WTC11 (cell line): ENCODE measurements at regions not wholly inside any gene's neighbourhood (a gene's known extent, or its start where the extent isn't known, plus 50 kb on each side); places are given as distances from the start of the nearest gene placed in this dataset.

Source experiments
- ATAC-seq: fragments of 200-7000 bp; cut with Tn5 transposase; 2 replicates; pipeline ENCODE4 v1.10.0; 2021; ENCODE audit warnings: mild to moderate bottlenecking, moderate library complexity
- CTCF ChIA-PET: fragments of 300-600 bp; sonication (Branson Sonifier 250); formaldehyde crosslinking; loops from one replicate; lab custom pipeline; 2021; ENCODE audit warnings: antibody characterized with exemption; lab: Charles Lee
- POLR2A ChIA-PET: fragments of 350-600 bp; sonication (Branson Sonifier 250); formaldehyde crosslinking; loops from one replicate; lab custom pipeline; 2021; ENCODE audit warnings: antibody characterized with exemption; lab: Charles Lee
- DNase-seq: peaks from one replicate; pipeline ENCODE4 v3.0.0; 2021; ENCODE audit warnings: low spot score
- H3K27ac Mint-ChIP-seq: 2 replicates; pipeline ENCODE4 v1.8.0; 2021; ENCODE audit warnings: mixed read lengths
- H3K27me3 Mint-ChIP-seq: 2 replicates; pipeline ENCODE4 v1.8.0; 2021; ENCODE audit warnings: low read depth, mild to moderate bottlenecking, moderate library complexity, mixed read lengths
- H3K36me3 Mint-ChIP-seq: 2 replicates; pipeline ENCODE4 v1.8.0; 2021; ENCODE audit warnings: mixed read lengths
- H3K4me1 Mint-ChIP-seq: 2 replicates; pipeline ENCODE4 v1.8.0; 2022; ENCODE audit warnings: mixed read lengths
- H3K4me3 Mint-ChIP-seq: 2 replicates; pipeline ENCODE4 v1.8.0; 2021; ENCODE audit warnings: mild to moderate bottlenecking, moderate library complexity, mixed read lengths
- H3K9me3 Mint-ChIP-seq: 2 replicates; pipeline ENCODE4 v1.8.0; 2021; ENCODE audit warnings: mixed read lengths
- ATF1 ChIP-seq: sonication (generic); formaldehyde crosslinking; IDR thresholded peaks from 2 replicates; pipeline ENCODE4 v1.8.1; 2023; ENCODE audit warnings: mild to moderate bottlenecking, moderate library complexity, missing genetic modification reagents
- CREB1 ChIP-seq: sonication (generic); formaldehyde crosslinking; IDR thresholded peaks from 2 replicates; pipeline ENCODE4 v1.8.0; 2023; ENCODE audit warnings: mild to moderate bottlenecking, missing genetic modification reagents
- CREM ChIP-seq: sonication (generic); formaldehyde crosslinking; IDR thresholded peaks from 2 replicates; pipeline ENCODE4 v1.8.1; 2022; ENCODE audit warnings: mild to moderate bottlenecking, missing genetic modification reagents, moderate library complexity
- E2F5 ChIP-seq: sonication (generic); formaldehyde crosslinking; IDR thresholded peaks from 2 replicates; pipeline ENCODE4 v1.8.1; 2022; ENCODE audit warnings: mild to moderate bottlenecking, moderate library complexity, missing genetic modification reagents
- ELF4 ChIP-seq: sonication (generic); formaldehyde crosslinking; IDR thresholded peaks from 2 replicates; pipeline ENCODE4 v1.8.1; 2022; ENCODE audit warnings: low read depth, mild to moderate bottlenecking, moderate library complexity, missing genetic modification reagents
- ERG ChIP-seq: fragments of 250-450 bp; sonication (Bioruptor Pico); IDR thresholded peaks from 2 replicates; pipeline ENCODE4 v1.8.0; 2021; ENCODE audit warnings: mild to moderate bottlenecking
- ETV6 ChIP-seq: sonication (generic); formaldehyde crosslinking; IDR thresholded peaks from 2 replicates; pipeline ENCODE4 v1.8.1; 2022; ENCODE audit warnings: mild to moderate bottlenecking, missing genetic modification reagents
- FOXJ3 ChIP-seq: sonication (generic); formaldehyde crosslinking; IDR thresholded peaks from 2 replicates; pipeline ENCODE4 v1.9.0; 2021; ENCODE audit warnings: missing genetic modification reagents, mild to moderate bottlenecking, borderline replicate concordance
- GTF2I ChIP-seq: fragments of 250-450 bp; sonication (Bioruptor Pico); conservative IDR thresholded peaks from 2 replicates; pipeline ENCODE4 v1.4.0; 2021; ENCODE audit warnings: mild to moderate bottlenecking
- HMGA2 ChIP-seq: fragments of 250-450 bp; sonication (Bioruptor Pico); IDR thresholded peaks from 2 replicates; pipeline ENCODE4 v1.4.0; 2021; ENCODE audit warnings: mild to moderate bottlenecking, moderate library complexity
- HMGXB4 ChIP-seq: sonication (generic); formaldehyde crosslinking; IDR thresholded peaks from 2 replicates; pipeline ENCODE4 v1.8.1; 2023; ENCODE audit warnings: mild to moderate bottlenecking, moderate library complexity, missing genetic modification reagents
- IRF2 ChIP-seq: sonication (generic); formaldehyde crosslinking; IDR thresholded peaks from 2 replicates; pipeline ENCODE4 v1.8.0; 2022; ENCODE audit warnings: low read depth, missing genetic modification reagents, borderline replicate concordance
- JUN ChIP-seq: sonication (generic); formaldehyde crosslinking; IDR thresholded peaks from 2 replicates; pipeline ENCODE4 v1.8.0; 2023; ENCODE audit warnings: mild to moderate bottlenecking, missing genetic modification reagents
- MYBL2 ChIP-seq: sonication (generic); formaldehyde crosslinking; IDR thresholded peaks from 2 replicates; pipeline ENCODE4 v1.8.1; 2023; ENCODE audit warnings: mild to moderate bottlenecking, moderate library complexity, missing genetic modification reagents
- NR1H2 ChIP-seq: sonication (generic); formaldehyde crosslinking; IDR thresholded peaks from 2 replicates; pipeline ENCODE4 v1.9.0; 2021; ENCODE audit warnings: mild to moderate bottlenecking, moderate library complexity, missing genetic modification reagents
- NR2C2 ChIP-seq: sonication (generic); formaldehyde crosslinking; IDR thresholded peaks from 2 replicates; pipeline ENCODE4 v1.8.0; 2022; ENCODE audit warnings: mild to moderate bottlenecking, missing genetic modification reagents
- RELA ChIP-seq: sonication (generic); formaldehyde crosslinking; IDR thresholded peaks from 2 replicates; pipeline ENCODE4 v1.8.1; 2022; ENCODE audit warnings: missing genetic modification reagents, mild to moderate bottlenecking, borderline replicate concordance
- SMAD3 ChIP-seq: sonication (generic); formaldehyde crosslinking; IDR thresholded peaks from 2 replicates; pipeline ENCODE4 v1.8.0; 2022; ENCODE audit warnings: missing genetic modification reagents, mild to moderate bottlenecking, borderline replicate concordance
- SMAD4 ChIP-seq: sonication (generic); formaldehyde crosslinking; IDR thresholded peaks from 2 replicates; pipeline ENCODE4 v1.8.0; 2022; ENCODE audit warnings: mild to moderate bottlenecking, missing genetic modification reagents
- ZBTB43 ChIP-seq: sonication (generic); formaldehyde crosslinking; IDR thresholded peaks from 2 replicates; pipeline ENCODE4 v1.8.1; 2023; ENCODE audit warnings: mild to moderate bottlenecking, missing genetic modification reagents
- ZNF219 ChIP-seq: sonication (generic); formaldehyde crosslinking; IDR thresholded peaks from 2 replicates; pipeline ENCODE4 v1.8.0; 2023; ENCODE audit warnings: missing genetic modification reagents, mild to moderate bottlenecking, borderline replicate concordance
- ZNF263 ChIP-seq: sonication (generic); formaldehyde crosslinking; IDR thresholded peaks from 2 replicates; pipeline ENCODE4 v1.8.1; 2022; ENCODE audit warnings: low read depth, mild to moderate bottlenecking, moderate library complexity, missing genetic modification reagents
- ZNF317 ChIP-seq: sonication (generic); formaldehyde crosslinking; IDR thresholded peaks from 2 replicates; pipeline ENCODE4 v1.8.1; 2023; ENCODE audit warnings: low read depth, mild to moderate bottlenecking, moderate library complexity, missing genetic modification reagents, borderline replicate concordance
- ZNF396 ChIP-seq: fragments of 250-450 bp; sonication (Bioruptor Pico); IDR thresholded peaks from 2 replicates; pipeline ENCODE4 v1.8.0; 2021; ENCODE audit warnings: mild to moderate bottlenecking, moderate library complexity, borderline replicate concordance
- ZNF423 ChIP-seq: fragments of 250-450 bp; sonication (Bioruptor Pico); IDR thresholded peaks from 2 replicates; pipeline ENCODE4 v2.1.2; 2022; ENCODE audit warnings: mild to moderate bottlenecking, moderate library complexity
- ZSCAN18 ChIP-seq: fragments of 250-450 bp; sonication (Bioruptor Pico); IDR thresholded peaks from 2 replicates; pipeline ENCODE4 v2.1.2; 2022; ENCODE audit warnings: mild to moderate bottlenecking, moderate library complexity
- TF ChIP-seq, protein P1 (sequence below): fragments of 250-450 bp; sonication (Bioruptor Pico); IDR thresholded peaks from 2 replicates; pipeline ENCODE4 v1.9.0; 2021; ENCODE audit warnings: mild to moderate bottlenecking
- TF ChIP-seq, protein P2 (sequence below): fragments of 250-450 bp; sonication (Bioruptor Pico); IDR thresholded peaks from 2 replicates; pipeline ENCODE4 v1.9.0; 2021; ENCODE audit warnings: mild to moderate bottlenecking

DNA sequence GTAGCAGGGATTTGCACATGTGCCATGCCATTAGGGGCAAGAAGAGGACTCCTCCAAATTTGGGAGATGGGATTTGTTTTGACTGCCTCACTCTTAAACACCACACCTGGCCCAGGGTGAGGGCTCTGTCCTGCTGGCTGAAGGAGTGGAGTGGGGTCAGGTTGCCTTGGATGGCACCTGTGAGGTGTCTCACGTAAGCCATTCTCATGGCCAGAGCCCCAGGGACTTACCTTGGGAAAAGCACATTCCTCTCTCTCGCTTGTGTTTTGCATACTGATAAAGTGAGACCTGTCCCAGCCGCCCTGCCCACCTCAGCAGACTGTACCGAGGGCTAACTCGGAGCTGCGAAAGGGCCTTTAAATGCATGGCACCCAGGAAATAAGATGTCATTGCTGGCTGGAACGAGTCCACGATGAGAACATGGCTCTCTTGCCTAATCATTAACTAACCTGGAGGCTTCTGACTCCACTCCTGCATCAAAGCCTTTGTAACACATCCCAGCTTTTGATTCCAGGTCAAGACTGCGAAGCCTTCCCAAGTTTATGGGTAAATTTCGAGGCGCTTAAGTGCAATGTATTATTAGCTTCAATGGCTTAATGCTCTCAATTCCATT, 184.0 kb upstream of the RNF32 start (continued):
- TF ChIP-seq ATF1 (CRISPR knock-in tag) (no peak), NR2C2 (CRISPR knock-in tag) (no peak), SMAD4 (no peak), ZNF396 (CRISPR knock-in tag) (no peak), ELF4 (CRISPR knock-in tag) (no peak), ZNF263 (CRISPR knock-in tag) (no peak), ETV6 (no peak), ZBTB43 (CRISPR knock-in tag) (no peak), JUN (CRISPR knock-in tag) (no peak), CREB1 (CRISPR knock-in tag) (no peak), ZNF317 (CRISPR knock-in tag) (no peak)
- TF ChIP-seq, protein P1, sequence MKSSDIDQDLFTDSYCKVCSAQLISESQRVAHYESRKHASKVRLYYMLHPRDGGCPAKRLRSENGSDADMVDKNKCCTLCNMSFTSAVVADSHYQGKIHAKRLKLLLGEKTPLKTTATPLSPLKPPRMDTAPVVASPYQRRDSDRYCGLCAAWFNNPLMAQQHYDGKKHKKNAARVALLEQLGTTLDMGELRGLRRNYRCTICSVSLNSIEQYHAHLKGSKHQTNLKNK (CRISPR knock-in tag), result no peak

- Mint-ChIP-seq H3K4me1 (no peaks in the 10 kb centered on the region), H3K27ac (no peak overlapping the region), H3K36me3 (peaks cover 4% of the 10 kb centered on the region), H3K9me3 (peaks cover 33% of the 10 kb centered on the region), H3K27me3 (peaks cover 2% of the 10 kb centered on the region), H3K4me3 (no peak overlapping the region)
- ATAC-seq (no peak), DNase-seq (no peak)
- CTCF ChIA-PET, result no interaction called here
- POLR2A ChIA-PET, result no interaction called here
- TF ChIP-seq MYBL2 (CRISPR knock-in tag) (no peak), GTF2I (CRISPR knock-in tag) (no peak), HMGXB4 (CRISPR knock-in tag) (no peak), E2F5 (CRISPR knock-in tag) (no peak), CREM (CRISPR knock-in tag) (no peak), ERG (CRISPR knock-in tag) (no peak), ZNF219 (no peak), ZNF423 (CRISPR knock-in tag) (no peak), IRF2 (CRISPR knock-in tag) (no peak), SMAD3 (CRISPR knock-in tag) (no peak), HMGA2 (CRISPR knock-in tag) (no peak), NR1H2 (no peak), FOXJ3 (CRISPR knock-in tag) (no peak), ZSCAN18 (CRISPR knock-in tag) (no peak), RELA (CRISPR knock-in tag) (no peak)
- TF ChIP-seq, protein P2, sequence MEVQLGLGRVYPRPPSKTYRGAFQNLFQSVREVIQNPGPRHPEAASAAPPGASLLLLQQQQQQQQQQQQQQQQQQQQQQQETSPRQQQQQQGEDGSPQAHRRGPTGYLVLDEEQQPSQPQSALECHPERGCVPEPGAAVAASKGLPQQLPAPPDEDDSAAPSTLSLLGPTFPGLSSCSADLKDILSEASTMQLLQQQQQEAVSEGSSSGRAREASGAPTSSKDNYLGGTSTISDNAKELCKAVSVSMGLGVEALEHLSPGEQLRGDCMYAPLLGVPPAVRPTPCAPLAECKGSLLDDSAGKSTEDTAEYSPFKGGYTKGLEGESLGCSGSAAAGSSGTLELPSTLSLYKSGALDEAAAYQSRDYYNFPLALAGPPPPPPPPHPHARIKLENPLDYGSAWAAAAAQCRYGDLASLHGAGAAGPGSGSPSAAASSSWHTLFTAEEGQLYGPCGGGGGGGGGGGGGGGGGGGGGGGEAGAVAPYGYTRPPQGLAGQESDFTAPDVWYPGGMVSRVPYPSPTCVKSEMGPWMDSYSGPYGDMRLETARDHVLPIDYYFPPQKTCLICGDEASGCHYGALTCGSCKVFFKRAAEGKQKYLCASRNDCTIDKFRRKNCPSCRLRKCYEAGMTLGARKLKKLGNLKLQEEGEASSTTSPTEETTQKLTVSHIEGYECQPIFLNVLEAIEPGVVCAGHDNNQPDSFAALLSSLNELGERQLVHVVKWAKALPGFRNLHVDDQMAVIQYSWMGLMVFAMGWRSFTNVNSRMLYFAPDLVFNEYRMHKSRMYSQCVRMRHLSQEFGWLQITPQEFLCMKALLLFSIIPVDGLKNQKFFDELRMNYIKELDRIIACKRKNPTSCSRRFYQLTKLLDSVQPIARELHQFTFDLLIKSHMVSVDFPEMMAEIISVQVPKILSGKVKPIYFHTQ, result no peak
Observed at GRCh38 chr7:156456032-156456431, 184.5 kb upstream of the RNF32 start.
